Tibial artery (tissue), 4 donors: ENCODE measurements at regions not wholly inside any gene's neighbourhood (a gene's known extent, or its start where the extent isn't known, plus 50 kb on each side); places are given as distances from the start of the nearest gene placed in this dataset.

Experiments used
- DNase-seq, 2 donors: peaks; one replicate each; pipeline ENCODE4 v3.0.0-alpha.2; 2019
- H3K27ac ChIP-seq, 2 donors: fragments of 200-600 bp; sonication (generic) in 1 of 2; 1 replicate in 1 of 2; 2 replicates in 1 of 2; pipeline ENCODE4 v1.5.1; 2018 to 2019; ENCODE audit warnings: mild to moderate bottlenecking in 1 of 2
- H3K27me3 ChIP-seq, 2 donors: fragments of 200-600 bp; sonication (generic) in 1 of 2; one replicate each; pipeline versions ENCODE4 v1.5.1 to v1.6.0; 2016 to 2019
- H3K36me3 ChIP-seq, 3 donors: fragments of 200-600 bp; sonication (generic) in 2 of 3; one replicate each; pipeline ENCODE4 v1.5.1; 2016 to 2019; ENCODE audit warnings: mild to moderate bottlenecking in 2 of 3
- H3K4me1 ChIP-seq, 4 donors: fragments of 200-600 bp; sonication (generic) in 2 of 4; 1 replicate in 3 of 4; 2 replicates in 1 of 4; pipeline ENCODE4 v1.5.1; 2016 to 2019
- H3K4me3 ChIP-seq, 2 donors: fragments of 200-600 bp; sonication (generic) in 1 of 2; 1 replicate in 1 of 2; 2 replicates in 1 of 2; pipeline ENCODE4 v1.5.1; 2018 to 2019; ENCODE audit warnings: mild to moderate bottlenecking in 2 of 2
- H3K9me3 ChIP-seq, 3 donors: fragments of 200-600 bp; sonication (generic) in 1 of 3; one replicate each; pipeline ENCODE4 v1.5.1; 2016 to 2019
- CTCF ChIP-seq, 2 experiments: fragments of 200-600 bp in 1 of 2; fragments of 450-650 bp in 1 of 2; IDR thresholded peaks; one replicate each; pipeline ENCODE4 v1.5.1; 2017 to 2019; ENCODE audit warnings: antibody characterized with exemption in 2 of 2, mild to moderate bottlenecking in 1 of 2, moderate library complexity in 1 of 2
- intact Hi-C: fragments of 100-400 bp; cut with DNase I; formaldehyde crosslinking; loops from one replicate; pipeline ENCODE4 v1.15.0; 2023; ENCODE audit warnings: low total_unique reads

DNA sequence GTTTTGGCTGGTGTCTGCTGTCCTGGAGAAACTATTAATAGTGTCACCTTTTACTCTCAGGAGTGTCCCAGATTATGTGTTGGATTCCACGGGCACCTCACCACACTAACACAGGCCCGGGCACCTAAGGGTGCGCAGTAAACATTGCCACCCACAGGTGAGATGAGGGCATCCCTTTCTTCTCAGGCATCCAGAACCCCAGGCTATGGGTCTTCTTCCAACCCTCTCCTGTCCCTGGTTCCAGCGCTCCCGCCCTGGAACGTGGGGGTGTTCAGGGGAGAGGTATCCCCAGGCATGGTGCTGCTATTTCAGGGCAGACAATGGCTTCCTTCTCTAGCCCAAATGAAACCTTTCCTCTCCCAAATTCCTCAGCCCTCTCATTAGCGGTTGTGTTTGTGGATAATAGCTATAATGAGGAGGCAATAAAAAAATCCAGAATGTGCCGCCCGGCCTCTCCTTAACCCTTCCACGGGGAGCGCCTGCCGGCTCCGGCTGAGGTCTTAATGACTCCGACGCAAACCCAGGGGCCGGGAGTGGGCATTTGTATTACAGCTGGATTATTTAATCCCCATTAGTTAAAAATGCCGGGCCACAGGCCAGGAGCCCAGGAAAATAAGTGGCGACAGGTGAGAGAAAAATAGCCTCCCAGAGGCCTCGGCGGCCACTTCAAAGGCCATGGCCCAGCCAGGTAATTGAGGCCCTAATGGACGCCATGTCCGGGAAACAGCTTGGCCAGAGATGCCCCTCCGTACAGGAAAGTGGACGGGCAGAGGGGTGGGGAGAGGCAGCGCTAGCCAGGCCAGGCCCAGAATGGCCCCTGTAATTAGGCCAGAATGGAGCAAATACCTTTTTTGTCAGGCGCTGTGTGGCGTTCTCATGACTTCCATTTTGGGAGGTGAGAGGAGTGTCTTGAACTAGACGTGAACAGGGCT lies 102.8 kb downstream of the IRX5 start:
- intact Hi-C loops: no loop called here

GRCh38 chr16:55035029-55035428 lies 104.4 kb downstream of the IRX5 start:
- Histone ChIP-seq H3K4me3 (no peak overlapping the region), H3K27me3 (peaks cover 0 to 3% of the 10 kb centered on the region in 2 donors), H3K36me3 (no peaks in the 10 kb centered on the region), H3K4me1 (peaks cover 0 to 3% (median 0%) of the 10 kb centered on the region in 4 donors), H3K27ac (no peak overlapping the region), H3K9me3 (peaks cover 0 to 5% (median 4%) of the 10 kb centered on the region in 3 donors)
- peak in 1 of 2 donors; percentile 40 for DNase-seq
- intact Hi-C loops: no loop called here
- TF ChIP-seq CTCF (IDR thresholded peaks at IDR 0.05): peak in 1 of 2 experiments; percentile 26

More for the DNA sequence above, 102.8 kb downstream of the IRX5 start:
- no peak for TF ChIP-seq CTCF (IDR thresholded peaks at IDR 0.05)
- Histone ChIP-seq H3K27ac (no peak overlapping the region), H3K27me3 (peaks cover 0 to 3% of the 10 kb centered on the region in 2 donors), H3K4me1 (peaks cover 0 to 3% (median 0%) of the 10 kb centered on the region in 4 donors), H3K4me3 (no peak overlapping the region), H3K9me3 (peaks cover 0 to 16% (median 12%) of the 10 kb centered on the region in 3 donors), H3K36me3 (no peaks in the 10 kb centered on the region)
- peak in 1 of 2 donors; percentile 39 for DNase-seq

GRCh38 chr16:55035956-55036355 lies 105.3 kb downstream of the IRX5 start:
- Histone ChIP-seq H3K27me3 (peaks cover 0 to 3% of the 10 kb centered on the region in 2 donors), H3K27ac (no peak overlapping the region), H3K4me1 (peaks cover 0 to 3% (median 0%) of the 10 kb centered on the region in 4 donors), H3K9me3 (no peaks in the 10 kb centered on the region), H3K4me3 (no peak overlapping the region), H3K36me3 (no peaks in the 10 kb centered on the region)
- DNase-seq: peak in 1 of 2 donors; percentile 10
- no peak for TF ChIP-seq CTCF (IDR thresholded peaks at IDR 0.05)
- intact Hi-C loops: no loop called here

DNA sequence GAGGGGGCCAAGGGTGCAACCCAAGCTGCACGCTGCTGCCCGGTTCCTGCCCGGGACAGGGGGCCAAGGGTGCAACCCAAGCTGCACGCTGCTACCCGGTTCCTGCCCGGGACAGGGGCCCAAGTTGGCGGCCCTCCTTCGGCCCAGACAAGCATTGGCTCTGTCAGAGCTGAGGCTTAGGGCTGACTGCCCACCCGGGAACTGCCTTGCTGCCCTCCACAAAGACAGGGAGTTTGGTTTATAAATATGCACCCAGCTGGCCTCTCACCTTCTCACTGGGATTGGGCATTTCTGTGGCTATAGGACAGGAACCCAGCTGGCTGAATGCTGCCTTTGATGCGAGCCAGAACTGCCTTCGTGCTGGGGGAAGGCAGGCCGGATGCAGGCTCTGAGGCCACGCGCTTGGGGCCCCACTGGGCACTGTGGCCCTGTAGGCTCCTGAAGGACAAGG lies 105.7 kb downstream of the IRX5 start:
- no peak for TF ChIP-seq CTCF (IDR thresholded peaks at IDR 0.05)
- intact Hi-C loops: no loop called here
- Histone ChIP-seq H3K4me3 (no peak overlapping the region), H3K36me3 (no peaks in the 10 kb centered on the region), H3K9me3 (no peaks in the 10 kb centered on the region), H3K4me1 (peaks cover 0 to 3% (median 0%) of the 10 kb centered on the region in 4 donors), H3K27ac (no peak overlapping the region), H3K27me3 (peaks cover 0 to 3% of the 10 kb centered on the region in 2 donors)
- DNase-seq: peak in 1 of 2 donors; percentile 48

DNA sequence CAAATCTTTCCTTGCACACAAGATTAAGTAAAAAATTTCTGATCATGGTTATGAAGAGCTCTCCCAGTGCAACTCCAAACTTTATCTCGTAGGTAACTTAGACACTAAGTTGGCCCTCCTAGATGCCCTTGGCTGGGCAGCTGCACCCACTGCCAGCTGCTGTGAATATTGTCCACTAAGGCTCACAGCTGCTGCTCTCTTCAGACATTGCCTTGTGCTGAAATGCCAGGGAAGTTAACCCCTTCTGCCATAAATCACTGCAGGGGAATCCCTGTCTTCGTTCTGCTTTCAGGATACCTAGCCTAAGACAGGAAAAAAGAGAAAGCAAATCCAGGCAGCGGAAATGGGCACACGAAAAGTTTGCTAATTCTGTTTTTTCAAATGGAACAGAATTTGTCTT lies 106.4 kb downstream of the IRX5 start:
- Histone ChIP-seq H3K27me3 (peaks cover 0 to under 1% of the 10 kb centered on the region in 2 donors), H3K27ac (no peak overlapping the region), H3K36me3 (no peaks in the 10 kb centered on the region), H3K4me3 (no peak overlapping the region), H3K9me3 (no peaks in the 10 kb centered on the region), H3K4me1 (peaks cover 0 to 3% (median 0%) of the 10 kb centered on the region in 4 donors)
- intact Hi-C loops: no loop called here
- no peak for DNase-seq
- no peak for TF ChIP-seq CTCF (IDR thresholded peaks at IDR 0.05)
